ENCODE measurements at regions not wholly inside any gene's neighbourhood (a gene's known extent, or its start where the extent isn't known, plus 50 kb on each side); places are given as distances from the start of the nearest gene placed in this dataset.

GRCh38 chr4:148694702-148695101 lies 252.5 kb upstream of the NR3C2 start:
- TF ChIP-seq YY1 (IDR thresholded peaks at IDR 0.05; ENCODE audit: insufficient read depth, insufficient read length): no peak
- TF ChIP-seq ZNF274 (IDR thresholded peaks at IDR 0.05; ENCODE audit: low read depth, low read length): no peak

All from NT2/D1 (cell line).